ENCODE measurements at regions not wholly inside any gene's neighbourhood (a gene's known extent, or its start where the extent isn't known, plus 50 kb on each side); places are given as distances from the start of the nearest gene placed in this dataset.
"Not testable (repeated sequence)": the region's sequence is repeated elsewhere in the genome, so short reads cannot be mapped to it uniquely, and the experiment has no call there.

GRCh38 chrX:1880884-1881817 lies 266.3 kb downstream of the ASMT start:
- TF ChIP-seq, protein P1, sequence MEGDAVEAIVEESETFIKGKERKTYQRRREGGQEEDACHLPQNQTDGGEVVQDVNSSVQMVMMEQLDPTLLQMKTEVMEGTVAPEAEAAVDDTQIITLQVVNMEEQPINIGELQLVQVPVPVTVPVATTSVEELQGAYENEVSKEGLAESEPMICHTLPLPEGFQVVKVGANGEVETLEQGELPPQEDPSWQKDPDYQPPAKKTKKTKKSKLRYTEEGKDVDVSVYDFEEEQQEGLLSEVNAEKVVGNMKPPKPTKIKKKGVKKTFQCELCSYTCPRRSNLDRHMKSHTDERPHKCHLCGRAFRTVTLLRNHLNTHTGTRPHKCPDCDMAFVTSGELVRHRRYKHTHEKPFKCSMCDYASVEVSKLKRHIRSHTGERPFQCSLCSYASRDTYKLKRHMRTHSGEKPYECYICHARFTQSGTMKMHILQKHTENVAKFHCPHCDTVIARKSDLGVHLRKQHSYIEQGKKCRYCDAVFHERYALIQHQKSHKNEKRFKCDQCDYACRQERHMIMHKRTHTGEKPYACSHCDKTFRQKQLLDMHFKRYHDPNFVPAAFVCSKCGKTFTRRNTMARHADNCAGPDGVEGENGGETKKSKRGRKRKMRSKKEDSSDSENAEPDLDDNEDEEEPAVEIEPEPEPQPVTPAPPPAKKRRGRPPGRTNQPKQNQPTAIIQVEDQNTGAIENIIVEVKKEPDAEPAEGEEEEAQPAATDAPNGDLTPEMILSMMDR (IDR thresholded peaks at IDR 0.05), result not testable (repeated sequence)
- TF ChIP-seq POLR2A (IDR thresholded peaks at IDR 0.05), result not testable (repeated sequence)

All from Peyer's patch (tissue), 4 donors.